ENCODE measurements at regions not wholly inside any gene's neighbourhood (a gene's known extent, or its start where the extent isn't known, plus 50 kb on each side); places are given as distances from the start of the nearest gene placed in this dataset.

GRCh38 chrX:10990418-10990817, 120.7 kb upstream of the HCCS start:
- TF ChIP-seq CTCF (IDR thresholded peaks at IDR 0.05) (no peak), POLR2AphosphoS5 (IDR thresholded peaks at IDR 0.05; ENCODE audit: insufficient read depth in 1 of 2, low read depth in 1 of 2) (no peak)
